ENCODE measurements at regions not wholly inside any gene's neighbourhood (a gene's known extent, or its start where the extent isn't known, plus 50 kb on each side); places are given as distances from the start of the nearest gene placed in this dataset.

DNA sequence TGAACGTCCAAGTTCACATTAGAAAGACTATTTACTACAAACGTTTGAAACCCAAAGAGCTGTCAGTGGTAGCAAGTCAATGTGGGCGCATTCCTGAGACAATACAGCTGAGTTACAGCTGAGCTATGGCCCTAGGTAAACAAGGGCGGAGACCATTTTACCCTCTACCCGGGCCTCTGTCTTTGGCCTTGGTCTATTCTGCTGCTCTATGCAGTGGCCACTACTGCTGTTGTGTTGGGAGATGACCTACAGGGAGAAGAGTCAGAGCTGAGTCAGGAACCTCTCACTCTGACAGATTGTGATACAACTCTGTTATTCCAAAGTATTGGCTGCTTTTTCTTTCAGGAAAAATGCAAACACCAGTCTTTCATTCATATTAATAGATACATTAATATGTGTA, 700.6 kb downstream of the SEMA5A start:
- TF ChIP-seq ZNF8 (CRISPR knock-in tag; IDR thresholded peaks at IDR 0.05): no peak
- peak; percentile 21; the same call in 1 of the 3 replicates for ATAC-seq

DNA sequence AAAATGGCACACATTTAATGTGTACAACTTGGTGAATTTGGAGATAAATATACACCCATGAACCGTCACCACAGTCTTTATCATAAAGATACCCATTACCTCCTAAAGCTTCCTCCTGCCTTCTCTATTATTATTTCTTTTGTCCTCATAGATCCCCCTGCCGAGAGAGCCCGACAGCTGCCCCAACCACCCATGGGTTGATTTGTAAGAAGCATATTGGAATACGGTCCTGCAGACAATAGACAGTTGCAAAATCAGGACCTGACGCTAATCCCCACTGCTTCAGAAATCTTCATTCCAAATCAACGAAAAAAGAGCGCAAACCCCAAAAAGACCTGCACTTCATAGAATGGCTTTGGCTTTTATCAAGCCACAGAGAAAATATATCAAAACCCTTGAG, 697.5 kb downstream of the SEMA5A start:
- TF ChIP-seq ARNTL (CRISPR knock-in tag; IDR thresholded peaks at IDR 0.05; ENCODE audit: borderline replicate concordance, low read depth): no peak
- no peak for TF ChIP-seq ISL1 (CRISPR knock-in tag; IDR thresholded peaks at IDR 0.05)
- no peak for TF ChIP-seq ESRRG (CRISPR knock-in tag; IDR thresholded peaks at IDR 0.05)
- TF ChIP-seq ZC3H10 (CRISPR knock-in tag; IDR thresholded peaks at IDR 0.05): no peak
- TF ChIP-seq BACH2 (CRISPR knock-in tag; IDR thresholded peaks at IDR 0.05; ENCODE audit: borderline replicate concordance): no peak
- no peak for TF ChIP-seq ZNF70 (CRISPR knock-in tag; IDR thresholded peaks at IDR 0.05)
- TF ChIP-seq POU6F1 (CRISPR knock-in tag; IDR thresholded peaks at IDR 0.05; ENCODE audit: borderline replicate concordance, low read depth): no peak
- no peak for TF ChIP-seq OSR1 (CRISPR knock-in tag; IDR thresholded peaks at IDR 0.05)
- TF ChIP-seq, protein P1, sequence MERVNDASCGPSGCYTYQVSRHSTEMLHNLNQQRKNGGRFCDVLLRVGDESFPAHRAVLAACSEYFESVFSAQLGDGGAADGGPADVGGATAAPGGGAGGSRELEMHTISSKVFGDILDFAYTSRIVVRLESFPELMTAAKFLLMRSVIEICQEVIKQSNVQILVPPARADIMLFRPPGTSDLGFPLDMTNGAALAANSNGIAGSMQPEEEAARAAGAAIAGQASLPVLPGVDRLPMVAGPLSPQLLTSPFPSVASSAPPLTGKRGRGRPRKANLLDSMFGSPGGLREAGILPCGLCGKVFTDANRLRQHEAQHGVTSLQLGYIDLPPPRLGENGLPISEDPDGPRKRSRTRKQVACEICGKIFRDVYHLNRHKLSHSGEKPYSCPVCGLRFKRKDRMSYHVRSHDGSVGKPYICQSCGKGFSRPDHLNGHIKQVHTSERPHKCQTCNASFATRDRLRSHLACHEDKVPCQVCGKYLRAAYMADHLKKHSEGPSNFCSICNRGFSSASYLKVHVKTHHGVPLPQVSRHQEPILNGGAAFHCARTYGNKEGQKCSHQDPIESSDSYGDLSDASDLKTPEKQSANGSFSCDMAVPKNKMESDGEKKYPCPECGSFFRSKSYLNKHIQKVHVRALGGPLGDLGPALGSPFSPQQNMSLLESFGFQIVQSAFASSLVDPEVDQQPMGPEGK (CRISPR knock-in tag; IDR thresholded peaks at IDR 0.05; ENCODE audit: borderline replicate concordance): no peak
- no peak for TF ChIP-seq GLIS3 (CRISPR knock-in tag; IDR thresholded peaks at IDR 0.05)
- no peak for TF ChIP-seq TSHZ2 (CRISPR knock-in tag; IDR thresholded peaks at IDR 0.05)
- TF ChIP-seq ZFP30 (CRISPR knock-in tag; IDR thresholded peaks at IDR 0.05): no peak
- ATAC-seq: no peak

GRCh38 chr5:8848997-8849594, 696.8 kb downstream of the SEMA5A start:
- ATAC-seq: peak; percentile 63; the same call in 2 of the 3 replicates
- TF ChIP-seq, protein P1 (CRISPR knock-in tag; IDR thresholded peaks at IDR 0.05; ENCODE audit: borderline replicate concordance): no peak
- TF ChIP-seq ZNF565 (CRISPR knock-in tag; conservative IDR thresholded peaks at IDR 0.05; ENCODE audit: low read depth): no peak
- no peak for TF ChIP-seq PPARA (CRISPR knock-in tag; IDR thresholded peaks at IDR 0.05; ENCODE audit: borderline replicate concordance)
- TF ChIP-seq, protein P2, sequence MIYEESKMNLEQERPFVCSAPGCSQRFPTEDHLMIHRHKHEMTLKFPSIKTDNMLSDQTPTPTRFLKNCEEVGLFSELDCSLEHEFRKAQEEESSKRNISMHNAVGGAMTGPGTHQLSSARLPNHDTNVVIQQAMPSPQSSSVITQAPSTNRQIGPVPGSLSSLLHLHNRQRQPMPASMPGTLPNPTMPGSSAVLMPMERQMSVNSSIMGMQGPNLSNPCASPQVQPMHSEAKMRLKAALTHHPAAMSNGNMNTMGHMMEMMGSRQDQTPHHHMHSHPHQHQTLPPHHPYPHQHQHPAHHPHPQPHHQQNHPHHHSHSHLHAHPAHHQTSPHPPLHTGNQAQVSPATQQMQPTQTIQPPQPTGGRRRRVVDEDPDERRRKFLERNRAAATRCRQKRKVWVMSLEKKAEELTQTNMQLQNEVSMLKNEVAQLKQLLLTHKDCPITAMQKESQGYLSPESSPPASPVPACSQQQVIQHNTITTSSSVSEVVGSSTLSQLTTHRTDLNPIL (CRISPR knock-in tag; IDR thresholded peaks at IDR 0.05; ENCODE audit: low read depth): no peak
- TF ChIP-seq, protein P3, sequence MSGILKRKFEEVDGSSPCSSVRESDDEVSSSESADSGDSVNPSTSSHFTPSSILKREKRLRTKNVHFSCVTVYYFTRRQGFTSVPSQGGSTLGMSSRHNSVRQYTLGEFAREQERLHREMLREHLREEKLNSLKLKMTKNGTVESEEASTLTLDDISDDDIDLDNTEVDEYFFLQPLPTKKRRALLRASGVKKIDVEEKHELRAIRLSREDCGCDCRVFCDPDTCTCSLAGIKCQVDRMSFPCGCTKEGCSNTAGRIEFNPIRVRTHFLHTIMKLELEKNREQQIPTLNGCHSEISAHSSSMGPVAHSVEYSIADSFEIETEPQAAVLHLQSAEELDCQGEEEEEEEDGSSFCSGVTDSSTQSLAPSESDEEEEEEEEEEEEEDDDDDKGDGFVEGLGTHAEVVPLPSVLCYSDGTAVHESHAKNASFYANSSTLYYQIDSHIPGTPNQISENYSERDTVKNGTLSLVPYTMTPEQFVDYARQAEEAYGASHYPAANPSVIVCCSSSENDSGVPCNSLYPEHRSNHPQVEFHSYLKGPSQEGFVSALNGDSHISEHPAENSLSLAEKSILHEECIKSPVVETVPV (CRISPR knock-in tag; IDR thresholded peaks at IDR 0.05): no peak
- no peak for TF ChIP-seq ESRRG (CRISPR knock-in tag; IDR thresholded peaks at IDR 0.05)
- no peak for TF ChIP-seq GLIS3 (CRISPR knock-in tag; IDR thresholded peaks at IDR 0.05)
- no peak for TF ChIP-seq ISL1 (CRISPR knock-in tag; IDR thresholded peaks at IDR 0.05)
- no peak for TF ChIP-seq ZNF8 (CRISPR knock-in tag; IDR thresholded peaks at IDR 0.05)

Measured in SK-N-SH treated with all-trans-retinoic acid at 6 μM for 48 hours (cell line).